ENCODE measurements at regions not wholly inside any gene's neighbourhood (a gene's known extent, or its start where the extent isn't known, plus 50 kb on each side); places are given as distances from the start of the nearest gene placed in this dataset.
"Not testable (repeated sequence)": the region's sequence is repeated elsewhere in the genome, so short reads cannot be mapped to it uniquely, and the experiment has no call there.

DNA sequence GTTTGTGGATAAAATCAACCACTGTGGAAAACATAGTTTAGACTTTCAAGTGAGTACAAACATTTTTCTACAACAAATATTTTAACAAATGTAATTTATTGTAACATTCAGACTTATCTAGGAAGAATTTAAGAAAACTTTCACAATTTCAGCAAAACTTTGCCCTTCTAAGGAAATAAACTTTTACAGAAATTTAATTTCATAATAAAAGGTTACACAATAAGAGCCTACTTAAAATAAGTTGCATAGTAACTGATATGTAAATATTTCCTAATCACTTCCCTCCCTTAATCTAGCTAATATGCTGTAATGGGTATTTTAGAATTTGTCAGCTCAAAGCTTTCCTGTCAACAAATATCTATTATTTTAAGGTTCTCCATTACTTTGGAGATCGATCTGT, 1899.9 kb downstream of the MAT2B start:
- no peak for DNase-seq (ENCODE audit: low spot score)

DNA sequence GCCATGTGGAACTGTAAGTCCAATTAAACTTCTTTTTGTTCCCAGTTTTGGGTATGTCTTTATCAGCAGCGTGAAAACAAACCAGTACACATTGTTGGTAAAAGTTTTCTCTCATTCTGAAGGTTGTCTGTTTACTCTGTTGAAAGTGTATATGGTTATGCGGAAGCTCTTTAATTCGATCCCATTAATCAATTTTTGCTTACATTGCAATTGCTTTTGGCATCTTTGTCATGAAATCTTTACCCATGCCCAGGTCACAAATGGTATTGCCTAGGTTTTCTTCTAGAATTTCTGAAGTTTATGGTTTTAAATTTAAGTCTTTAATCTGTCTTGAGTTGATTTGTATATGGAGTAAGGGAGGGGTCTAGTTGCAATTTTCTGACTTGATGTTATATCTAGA, 1901.9 kb downstream of the MAT2B start:
- no peak for DNase-seq (ENCODE audit: low spot score)

DNA sequence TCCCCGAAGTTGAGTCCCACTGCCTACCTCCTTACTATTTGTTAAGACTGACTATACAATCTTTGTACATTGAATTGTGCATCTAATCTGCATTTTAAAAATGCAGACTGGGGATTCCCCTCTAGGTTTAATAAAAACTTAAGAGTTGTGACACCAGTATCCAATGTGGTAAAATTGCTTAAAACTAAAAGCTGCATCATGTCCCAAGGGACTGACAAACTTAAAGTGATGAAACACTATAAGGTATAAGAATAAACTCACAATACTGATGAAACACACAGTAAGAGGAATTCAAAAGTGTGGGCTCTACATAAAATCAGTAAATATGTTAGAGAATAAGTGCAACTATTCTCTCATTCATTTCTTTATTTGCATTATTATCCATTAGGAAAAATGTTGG, 1905.1 kb downstream of the MAT2B start:
- DNase-seq (ENCODE audit: low spot score): no peak

DNA sequence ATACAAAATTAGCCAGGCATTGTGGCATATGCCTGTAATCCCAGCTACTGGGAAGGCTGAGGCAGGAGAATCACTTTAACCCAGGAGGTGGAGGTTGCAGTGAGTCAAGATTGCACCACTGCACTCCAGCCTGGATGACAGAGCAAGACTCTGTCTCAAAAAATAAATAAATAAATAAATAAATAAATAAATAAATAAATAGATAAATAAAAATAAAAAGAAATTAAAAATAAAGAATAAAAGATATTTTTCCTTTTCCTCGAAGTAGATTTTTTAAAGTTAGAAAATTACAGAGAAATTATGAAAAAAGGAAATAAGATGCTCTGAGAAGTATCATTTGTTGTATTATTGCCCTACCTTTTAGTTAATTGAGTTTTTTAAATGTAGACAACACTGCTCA, 1906.1 kb downstream of the MAT2B start:
- not testable (repeated sequence) for DNase-seq (ENCODE audit: low spot score)

DNA sequence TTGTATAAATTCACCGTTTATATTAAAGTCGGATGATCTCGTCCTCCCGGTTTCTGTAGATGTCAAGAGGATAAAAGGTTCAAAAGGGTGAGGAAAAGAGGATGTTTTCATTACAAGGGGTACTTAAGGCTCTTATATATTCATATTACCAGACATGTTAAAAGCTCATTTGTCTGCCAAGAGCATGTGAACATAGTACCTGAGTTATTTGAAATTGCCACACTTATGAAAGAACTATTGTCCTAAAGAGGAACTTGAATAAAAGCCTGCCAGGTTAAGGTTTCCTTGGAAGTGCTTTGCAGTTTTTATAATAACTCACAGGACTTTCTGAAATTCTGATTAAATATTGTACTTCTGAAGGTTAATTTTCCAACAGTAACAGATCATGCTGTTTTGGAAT, 1915.1 kb downstream of the MAT2B start:
- DNase-seq (ENCODE audit: low spot score): no peak

DNA sequence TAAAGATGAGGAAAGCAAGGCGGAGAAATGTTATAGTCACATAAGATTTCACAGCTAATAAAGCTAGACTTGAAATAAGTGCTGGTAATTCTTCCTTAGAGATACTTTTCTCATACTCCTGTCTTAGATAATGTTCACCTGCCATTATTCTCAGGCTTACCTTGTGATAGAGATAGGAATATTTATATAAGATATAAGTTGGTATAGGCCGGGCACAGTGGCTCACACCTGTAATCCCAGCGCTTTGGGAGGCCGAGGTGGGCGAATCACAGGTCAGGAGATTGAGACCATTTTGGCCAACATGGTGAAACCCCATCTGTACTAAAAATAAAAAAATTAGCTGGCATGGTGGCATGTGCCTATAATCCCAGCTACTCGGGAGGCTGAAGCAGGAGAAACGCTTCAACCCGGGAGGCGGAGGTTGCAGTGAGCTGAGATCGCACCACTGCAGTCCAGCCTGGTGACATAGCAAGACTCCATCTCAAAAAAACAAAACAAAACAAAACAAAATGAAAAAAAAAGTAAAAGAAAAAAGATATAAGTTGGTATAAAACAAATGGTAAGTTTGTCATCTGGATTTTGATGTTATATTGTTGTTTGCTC, 1918.4 kb downstream of the MAT2B start:
- no peak for DNase-seq (ENCODE audit: low spot score)

DNA sequence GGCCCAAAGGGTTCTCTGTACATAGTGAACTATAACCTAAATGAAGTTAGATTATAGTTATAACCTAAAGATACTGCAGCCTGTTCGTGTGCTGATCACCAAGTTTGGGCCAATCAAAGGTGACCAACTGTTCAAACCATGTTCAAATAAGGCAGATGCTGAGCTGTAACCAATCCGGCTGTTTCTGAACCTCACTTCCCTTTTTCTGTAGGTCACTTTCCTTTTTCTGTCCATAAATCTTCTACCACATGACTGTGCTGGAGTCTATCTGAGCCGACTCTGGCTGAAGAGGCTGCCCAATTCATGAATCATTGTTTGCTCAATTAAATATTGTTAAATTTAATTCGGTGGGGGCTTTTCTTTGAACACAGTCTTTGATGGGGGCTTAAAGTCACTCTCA, 1920.2 kb downstream of the MAT2B start:
- no peak for DNase-seq (ENCODE audit: low spot score)

DNA sequence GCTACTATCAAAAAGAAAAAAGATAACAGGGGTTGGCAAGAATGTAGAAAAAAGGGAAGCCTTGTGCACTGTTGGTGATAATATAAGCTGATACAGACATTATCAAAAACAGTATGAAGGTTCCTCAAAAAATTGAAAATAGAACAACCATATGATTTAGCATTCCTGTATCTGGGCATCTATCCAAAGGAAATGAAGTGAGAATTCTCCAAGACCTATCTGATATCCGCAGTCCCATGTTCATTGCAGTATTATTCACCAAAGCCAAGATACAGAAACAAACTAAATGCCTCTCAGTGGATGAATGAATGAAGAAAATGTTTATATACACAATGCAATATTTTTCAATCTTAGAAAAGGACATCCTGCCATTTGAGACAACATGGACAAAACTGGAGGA, 1943.3 kb downstream of the MAT2B start:
- no peak for DNase-seq (ENCODE audit: low spot score)

DNA sequence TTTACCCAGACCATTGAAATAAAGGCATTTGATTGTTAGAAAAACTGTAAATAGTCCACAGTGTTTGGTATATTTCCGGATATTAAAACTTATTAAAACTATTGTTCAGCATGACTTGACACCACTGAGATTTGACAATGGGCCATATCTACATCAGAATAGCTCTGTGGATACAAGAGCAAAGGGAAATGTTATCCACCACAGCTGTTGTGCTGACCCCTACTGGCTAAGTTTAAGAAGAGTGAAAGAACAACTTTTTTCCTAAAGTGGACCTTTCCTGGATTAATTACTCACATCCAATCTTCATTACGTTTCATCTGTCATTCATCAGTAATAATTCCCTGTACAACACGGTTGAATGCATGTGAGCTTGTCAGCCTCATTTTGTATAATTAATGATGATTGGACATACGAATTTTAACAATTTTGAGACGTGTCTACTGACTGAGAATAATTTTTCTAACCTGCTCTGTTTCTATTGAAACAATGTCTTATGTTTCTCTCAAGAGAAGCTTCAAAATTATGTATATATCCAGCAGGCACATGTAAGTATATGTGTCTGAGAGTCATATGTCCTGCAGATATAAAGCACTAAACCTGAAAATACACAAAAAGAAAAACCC, 1952.6 kb downstream of the MAT2B start:
- DNase-seq (ENCODE audit: low spot score): peak; percentile 19

DNA sequence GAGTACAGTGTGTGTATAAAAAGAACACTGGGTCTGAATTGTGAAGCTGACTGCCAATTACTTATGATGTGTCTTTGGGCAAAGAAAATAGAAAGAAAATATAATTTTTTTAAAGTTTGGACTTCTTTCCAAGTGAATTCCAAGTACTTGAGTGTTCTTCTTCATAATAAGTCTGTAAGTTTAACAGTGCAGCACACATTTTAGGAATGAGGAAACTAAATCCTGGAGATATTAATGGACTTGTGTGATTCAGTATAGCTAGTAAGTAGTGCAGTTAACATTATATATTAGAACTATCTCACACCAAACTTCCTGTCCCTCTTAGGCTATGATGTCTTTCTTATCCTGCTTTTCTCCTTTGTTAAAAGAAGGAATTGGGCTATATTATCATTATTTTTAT, 1953.8 kb downstream of the MAT2B start:
- DNase-seq (ENCODE audit: low spot score): no peak

DNA sequence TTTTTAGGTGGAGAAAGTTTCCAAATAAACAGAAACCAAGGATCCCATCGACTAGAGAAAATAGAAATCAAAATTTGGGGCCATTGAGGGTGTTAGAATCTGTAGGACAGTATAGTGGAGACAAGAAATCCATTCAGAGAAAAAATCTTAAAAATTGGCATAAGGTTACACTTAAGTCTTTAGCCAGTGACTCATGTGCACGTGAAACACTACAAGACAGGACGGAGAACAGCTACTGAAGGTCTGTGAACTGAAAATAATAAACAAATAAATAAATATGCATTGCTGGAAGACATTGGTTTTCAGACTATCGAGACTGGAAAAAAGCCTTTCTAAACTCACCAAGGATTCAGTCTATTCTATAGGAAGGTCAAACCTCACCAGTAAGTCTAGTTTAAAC, 1955.5 kb downstream of the MAT2B start:
- DNase-seq (ENCODE audit: low spot score): no peak

DNA sequence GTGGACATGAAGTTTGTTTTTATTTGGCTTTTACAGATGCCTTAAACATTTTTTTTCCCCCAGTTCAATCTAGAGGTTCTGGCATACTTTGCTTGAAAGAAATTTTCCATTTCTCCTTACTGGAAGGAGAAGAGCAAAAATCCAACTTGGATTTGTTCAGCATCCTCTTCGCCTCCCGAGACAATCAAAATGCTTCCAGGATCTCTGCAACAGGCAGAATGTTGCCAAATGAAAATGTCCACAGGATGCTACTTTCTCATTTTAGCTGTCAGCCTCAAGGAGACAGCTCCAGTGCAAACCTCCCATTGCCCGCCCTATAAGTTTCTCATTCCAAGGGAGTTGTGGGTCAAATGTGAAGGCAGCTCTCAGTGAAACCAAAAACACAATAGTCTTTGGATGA, 1972.1 kb downstream of the MAT2B start:
- DNase-seq (ENCODE audit: low spot score): no peak

DNA sequence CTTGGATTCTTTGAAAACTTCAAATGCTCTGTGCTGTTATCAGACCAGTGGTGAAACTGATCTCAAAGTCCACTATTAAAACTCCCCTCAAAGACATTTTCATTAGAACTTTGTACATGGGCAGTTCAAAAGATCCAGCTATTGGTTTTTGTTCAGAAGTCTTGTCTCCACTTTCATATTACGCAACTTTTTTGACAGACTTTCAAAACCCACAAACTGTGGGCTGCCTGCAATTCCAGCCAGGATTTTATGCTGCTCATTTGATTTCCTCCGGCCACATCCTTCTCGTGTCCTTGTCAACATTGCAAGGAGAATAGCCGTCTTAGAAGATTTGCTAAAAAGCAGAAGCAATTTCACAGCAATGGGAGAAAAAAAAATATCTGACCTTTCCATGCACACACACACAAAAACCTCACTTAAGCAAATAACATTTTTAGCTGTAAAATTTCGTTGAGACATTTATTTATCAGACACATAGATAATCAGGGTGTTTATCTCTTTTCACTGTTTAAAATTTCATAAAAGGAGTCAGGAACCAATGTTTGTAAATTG, 1990.5 kb downstream of the MAT2B start:
- no peak for DNase-seq (ENCODE audit: low spot score)

DNA sequence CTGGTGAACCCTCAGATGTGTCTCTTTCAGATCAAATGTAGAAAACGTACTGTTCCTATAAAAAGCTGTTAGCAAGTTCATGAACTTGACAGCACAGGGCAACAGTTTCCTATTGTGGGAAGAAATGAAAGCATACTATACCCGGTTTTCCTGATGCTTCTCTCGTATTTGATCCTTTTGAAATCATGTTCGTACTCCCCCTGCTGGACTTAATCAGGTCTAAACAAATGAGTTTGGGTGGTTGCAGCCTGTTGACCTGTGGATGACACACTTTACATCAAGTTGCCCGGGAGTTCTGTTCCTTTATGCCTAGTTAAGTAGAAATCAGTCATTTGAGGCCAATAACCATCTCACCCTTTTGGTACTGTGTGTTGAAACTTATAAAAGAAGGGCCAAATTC, 1992.3 kb downstream of the MAT2B start:
- no peak for DNase-seq (ENCODE audit: low spot score)

DNA sequence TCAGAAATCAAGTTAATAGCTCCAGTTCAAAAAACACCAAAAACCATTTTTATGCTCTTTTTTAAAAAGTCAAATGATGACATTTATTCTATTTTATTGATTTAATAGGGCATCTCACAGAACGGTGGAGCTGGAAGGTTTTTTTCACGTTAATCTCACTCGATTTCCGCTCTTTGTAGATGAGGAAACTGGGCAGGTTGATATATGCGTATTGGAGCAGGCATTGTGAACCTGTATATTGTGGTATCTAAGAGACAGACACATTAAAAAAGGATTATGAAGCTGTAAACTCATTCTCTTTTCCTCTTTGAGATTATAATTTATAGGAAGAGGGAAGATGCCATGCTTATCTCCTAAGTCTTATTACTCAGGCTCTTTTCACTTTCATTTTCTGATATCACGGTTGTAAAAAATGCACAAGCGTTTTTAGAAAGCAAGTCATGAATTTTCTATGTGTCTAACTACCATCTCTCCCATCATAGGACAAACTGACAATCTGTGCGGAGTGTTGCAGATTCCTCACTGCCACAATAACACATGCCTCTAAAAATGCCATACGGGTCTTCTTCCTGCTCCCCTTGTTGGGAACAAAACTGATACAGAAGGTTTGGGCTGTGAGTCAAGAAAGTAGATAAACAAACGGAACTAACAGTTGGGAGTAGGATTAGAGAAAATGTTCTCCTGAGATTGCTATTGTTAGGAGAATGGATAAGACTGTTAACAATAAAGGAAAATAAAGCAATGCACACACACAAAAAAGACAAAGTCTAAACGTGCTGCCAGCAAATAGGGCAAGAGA, 1997.7 kb downstream of the MAT2B start:
- peak; percentile 59 for DNase-seq (ENCODE audit: low spot score)

DNA sequence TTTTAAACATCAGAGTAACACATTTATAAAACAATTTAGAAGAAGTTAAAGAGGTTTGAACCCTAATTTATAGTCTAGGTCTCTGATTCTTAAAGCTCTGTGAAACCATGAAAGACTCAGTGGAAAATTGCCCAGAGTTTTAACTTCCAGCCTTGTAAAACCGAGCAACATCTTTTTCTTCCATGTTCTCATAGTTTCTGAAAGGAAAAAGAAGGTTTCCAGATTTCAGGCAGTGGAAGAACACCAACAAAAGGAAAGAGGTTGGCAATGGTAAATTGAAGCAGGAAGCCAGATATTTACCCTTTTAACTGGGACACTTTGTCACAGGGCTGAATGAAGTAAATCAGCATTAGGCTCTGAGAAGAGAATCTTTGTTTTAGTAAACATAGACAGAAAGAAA, 1999.3 kb downstream of the MAT2B start:
- DNase-seq (ENCODE audit: low spot score): peak; percentile 35

DNA sequence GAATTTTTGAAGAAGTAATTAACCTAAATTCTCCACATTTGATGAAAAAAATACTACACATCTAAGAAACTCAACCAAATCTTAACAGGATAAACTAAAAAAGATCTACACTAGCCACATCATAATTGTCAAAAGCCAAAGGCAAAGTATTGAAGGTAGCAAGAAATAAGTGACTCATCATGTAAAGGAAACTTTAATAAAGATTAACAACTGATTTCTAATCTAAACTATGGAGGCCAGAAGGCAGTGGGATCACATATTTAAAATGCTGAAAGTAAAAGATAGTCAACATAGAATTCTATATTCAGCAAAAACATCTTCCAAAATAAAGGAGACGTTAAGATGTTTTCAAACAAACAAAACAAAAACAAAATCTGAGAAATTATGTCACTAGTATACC, 2002.9 kb downstream of the MAT2B start:
- DNase-seq (ENCODE audit: low spot score): no peak

DNA sequence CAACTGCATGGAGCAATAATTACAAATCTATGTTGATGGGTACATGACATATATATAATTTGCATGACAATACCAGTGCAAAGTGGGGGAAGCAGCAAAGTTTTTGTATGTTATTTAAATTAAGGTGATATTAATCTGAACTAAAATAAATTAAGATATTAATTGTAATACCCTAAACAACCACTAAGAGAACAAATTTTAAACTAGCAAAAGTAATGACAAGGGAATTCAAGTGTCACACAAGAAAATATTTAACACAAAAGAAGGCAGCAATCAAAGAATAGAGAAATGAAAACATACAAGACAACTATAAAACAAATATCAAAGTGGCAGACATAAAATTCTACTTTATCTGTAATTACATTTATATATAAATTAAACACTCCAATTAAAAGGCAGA, 2003.4 kb downstream of the MAT2B start:
- DNase-seq (ENCODE audit: low spot score): no peak

DNA sequence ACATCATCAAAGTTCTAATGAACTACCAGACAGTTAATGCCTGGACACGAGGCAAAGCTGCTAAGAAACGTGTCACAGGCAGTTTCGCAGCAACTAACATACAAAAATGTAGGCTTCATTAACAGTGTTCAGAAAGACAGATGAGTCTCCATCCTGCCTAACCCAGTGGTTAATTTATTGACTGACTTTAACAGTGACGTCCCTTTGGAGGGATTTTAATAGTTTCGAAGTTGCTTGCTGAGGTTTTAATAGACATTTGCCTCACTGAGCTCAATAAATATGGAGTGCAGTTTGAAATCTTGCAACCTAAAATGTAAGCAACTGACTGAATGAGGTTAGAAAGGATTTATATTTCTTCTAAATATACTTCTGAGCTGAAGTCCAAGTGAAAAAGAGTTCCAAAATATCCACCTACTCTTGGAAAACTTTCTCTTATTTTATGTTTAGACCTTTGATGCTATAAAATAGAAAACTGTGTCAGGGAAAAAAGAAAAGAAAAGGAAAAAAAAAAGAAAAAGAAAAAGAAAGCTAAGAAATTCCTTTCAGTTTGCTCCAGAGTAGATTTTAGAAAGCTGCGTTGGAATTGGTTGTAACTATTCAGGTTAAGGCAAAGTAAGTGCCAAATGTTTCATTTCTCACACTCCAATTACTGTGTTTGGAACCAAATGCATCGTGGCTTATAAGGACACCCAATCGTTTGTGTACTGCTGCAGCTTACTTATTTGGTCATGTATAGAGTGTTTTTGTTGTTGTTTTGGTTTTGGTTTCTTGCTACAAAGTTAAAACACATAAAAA, 2016.6 kb downstream of the MAT2B start:
- no peak for DNase-seq (ENCODE audit: low spot score)

DNA sequence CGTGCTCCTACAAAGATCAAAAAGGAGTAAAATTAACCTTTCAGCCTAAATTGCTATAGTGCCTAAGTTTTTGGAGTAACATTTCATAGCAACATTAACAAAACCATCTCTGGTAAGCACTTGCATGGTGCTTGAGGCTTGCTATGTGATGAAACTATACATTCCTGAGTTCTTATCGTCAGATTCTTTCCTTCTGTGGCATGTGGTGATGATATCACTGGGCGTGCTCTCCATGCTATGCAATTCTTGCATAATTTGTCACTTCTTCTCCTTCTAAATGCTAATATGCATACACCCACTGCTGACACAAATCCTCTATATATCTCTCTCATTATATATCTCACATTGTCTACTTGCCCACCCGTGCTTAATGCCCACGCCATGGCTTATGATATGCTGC, 2019.9 kb downstream of the MAT2B start:
- no peak for DNase-seq (ENCODE audit: low spot score)

DNA sequence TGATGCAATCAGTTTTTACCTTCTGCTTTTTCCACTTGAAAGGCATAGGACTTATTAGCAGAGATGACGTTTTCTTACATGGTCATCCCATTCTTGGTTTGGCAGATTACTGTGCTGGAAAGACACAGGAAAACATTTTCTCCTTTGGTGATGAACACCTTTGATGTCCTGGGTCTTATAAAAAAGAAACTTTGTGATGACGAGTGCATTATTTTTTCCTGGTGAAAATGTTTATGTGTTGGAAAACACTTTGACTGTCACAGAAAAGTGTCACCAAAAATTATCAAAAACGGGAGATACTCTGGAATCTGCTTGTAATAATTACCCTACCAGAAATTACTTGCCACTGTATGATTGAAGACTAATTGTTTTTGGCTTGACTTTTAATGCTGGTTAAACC, 2020.9 kb downstream of the MAT2B start:
- DNase-seq (ENCODE audit: low spot score): no peak

DNA sequence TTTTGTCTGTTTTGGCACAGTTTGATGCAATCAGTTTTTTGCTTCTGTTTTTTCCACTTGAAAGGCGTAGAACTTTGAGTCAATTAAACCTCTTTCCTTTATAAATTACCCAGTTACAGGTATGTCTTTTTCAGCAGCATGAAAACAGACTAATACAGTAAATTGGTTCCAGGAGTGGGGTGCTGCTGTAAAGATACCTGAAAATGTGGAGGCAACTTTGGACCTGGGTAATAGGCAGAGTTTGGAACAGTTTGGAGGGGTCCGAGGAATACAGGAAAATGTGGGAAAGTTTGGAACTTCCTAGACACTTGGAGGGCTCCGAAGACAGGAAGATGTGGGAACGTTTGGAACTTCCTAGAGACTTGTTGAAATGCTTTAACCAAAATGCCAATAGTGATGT, 2022.2 kb downstream of the MAT2B start:
- no peak for DNase-seq (ENCODE audit: low spot score)
